ENCODE measurements at regions not wholly inside any gene's neighbourhood (a gene's known extent, or its start where the extent isn't known, plus 50 kb on each side); places are given as distances from the start of the nearest gene placed in this dataset.
A peak's percentile ranks its signal among the peaks of the same experiment; 100 is the strongest.
"Not testable (repeated sequence)": the region's sequence is repeated elsewhere in the genome, so short reads cannot be mapped to it uniquely, and the experiment has no call there.

GRCh38 chr16:66250686-66251431, 115.6 kb upstream of the CDH5 start:
- peak; percentile 97 for DNase-seq (ENCODE audit: extremely low read depth, low read depth)

GRCh38 chr16:66247516-66248481, 118.7 kb upstream of the CDH5 start:
- DNase-seq (ENCODE audit: extremely low read depth, low read depth), result peak; percentile 97

GRCh38 chr16:66245868-66246267, 120.6 kb upstream of the CDH5 start:
- DNase-seq (ENCODE audit: extremely low read depth, low read depth), result no peak

- DNase-seq (ENCODE audit: extremely low read depth, low read depth), result no peak
Measured at GRCh38 chr16:66245072-66245471, 121.4 kb upstream of the CDH5 start.

GRCh38 chr16:66242672-66243071, 123.8 kb upstream of the CDH5 start:
- DNase-seq (ENCODE audit: extremely low read depth, low read depth), result no peak

- DNase-seq (ENCODE audit: extremely low read depth, low read depth), result not testable (repeated sequence)
Measured at GRCh38 chr16:66242206-66242605, 124.3 kb upstream of the CDH5 start.

- DNase-seq (ENCODE audit: extremely low read depth, low read depth), result no peak
Measured at GRCh38 chr16:66240631-66241395, 125.7 kb upstream of the CDH5 start.

GRCh38 chr16:66240088-66240487, 126.4 kb upstream of the CDH5 start:
- DNase-seq (ENCODE audit: extremely low read depth, low read depth), result no peak

- no peak for DNase-seq (ENCODE audit: extremely low read depth, low read depth)
Measured at GRCh38 chr16:66238696-66239095, 127.8 kb upstream of the CDH5 start.

GRCh38 chr16:66236301-66236700, 130.2 kb upstream of the CDH5 start:
- no peak for DNase-seq (ENCODE audit: extremely low read depth, low read depth)

GRCh38 chr16:66231452-66232160, 134.9 kb upstream of the CDH5 start:
- no peak for DNase-seq (ENCODE audit: extremely low read depth, low read depth)

- DNase-seq (ENCODE audit: extremely low read depth, low read depth), result no peak
Measured at GRCh38 chr16:66229651-66230050, 136.8 kb upstream of the CDH5 start.

- DNase-seq (ENCODE audit: extremely low read depth, low read depth), result no peak
Measured at GRCh38 chr16:66228792-66229191, 137.7 kb upstream of the CDH5 start.

GRCh38 chr16:66227766-66228530, 138.5 kb upstream of the CDH5 start:
- no peak for DNase-seq (ENCODE audit: extremely low read depth, low read depth)

GRCh38 chr16:66226762-66227161, 139.7 kb upstream of the CDH5 start:
- no peak for DNase-seq (ENCODE audit: extremely low read depth, low read depth)

GRCh38 chr16:66225696-66226095, 140.8 kb upstream of the CDH5 start:
- no peak for DNase-seq (ENCODE audit: extremely low read depth, low read depth)

GRCh38 chr16:66224626-66225025, 141.9 kb upstream of the CDH5 start:
- no peak for DNase-seq (ENCODE audit: extremely low read depth, low read depth)

GRCh38 chr16:66224186-66224585, 142.3 kb upstream of the CDH5 start:
- DNase-seq (ENCODE audit: extremely low read depth, low read depth), result no peak

- no peak for DNase-seq (ENCODE audit: extremely low read depth, low read depth)
Measured at GRCh38 chr16:66223176-66223780, 143.2 kb upstream of the CDH5 start.

All from NCI-H460 (cell line).